Activated naive CD4-positive, alpha-beta T cell treated with anti-CD3 and anti-CD28 coated beads, Interleukin-2, amount 50 U/mL, for 24 hours (primary cell): ENCODE measurements at regions not wholly inside any gene's neighbourhood (a gene's known extent, or its start where the extent isn't known, plus 50 kb on each side); places are given as distances from the start of the nearest gene placed in this dataset.

Experiments used
- H3K27ac Mint-ChIP-seq: one replicate; pipeline ENCODE4 v1.8.0; 2021; ENCODE audit warnings: mild to moderate bottlenecking, mixed read lengths
- H3K27me3 Mint-ChIP-seq: one replicate; pipeline ENCODE4 v1.8.0; 2021; ENCODE audit warnings: mixed read lengths
- H3K36me3 Mint-ChIP-seq: one replicate; pipeline ENCODE4 v1.8.0; 2021; ENCODE audit warnings: mixed read lengths
- H3K4me1 Mint-ChIP-seq: one replicate; pipeline ENCODE4 v1.8.0; 2021; ENCODE audit warnings: mixed read lengths
- H3K4me3 Mint-ChIP-seq: one replicate; pipeline ENCODE4 v1.8.0; 2021; ENCODE audit warnings: mild to moderate bottlenecking, mixed read lengths
- H3K9me3 Mint-ChIP-seq: one replicate; pipeline ENCODE4 v1.8.0; 2021; ENCODE audit warnings: mixed read lengths

GRCh38 chr11:44670794-44671193 lies 56.0 kb upstream of the TSPAN18 start:
- H3K4me3 Mint-ChIP-seq = no peak overlapping the region
- peaks cover 19% of the 10 kb centered on the region for H3K4me1 Mint-ChIP-seq
- peaks cover 3% of the 10 kb centered on the region for H3K36me3 Mint-ChIP-seq
- no peaks in the 10 kb centered on the region for H3K27me3 Mint-ChIP-seq
- no peak overlapping the region for H3K27ac Mint-ChIP-seq
- H3K9me3 Mint-ChIP-seq = peaks cover 6% of the 10 kb centered on the region

- Mint-ChIP-seq H3K36me3 (peaks cover 3% of the 10 kb centered on the region), H3K27me3 (no peaks in the 10 kb centered on the region), H3K9me3 (peaks cover 6% of the 10 kb centered on the region), H3K27ac (no peak overlapping the region), H3K4me3 (no peak overlapping the region), H3K4me1 (peaks cover 19% of the 10 kb centered on the region)
These were observed 55.5 kb upstream of the TSPAN18 start for GRCh38 chr11:44671234-44671633.

GRCh38 chr11:44673688-44674087 lies 53.1 kb upstream of the TSPAN18 start:
- Mint-ChIP-seq H3K36me3 (peaks cover 3% of the 10 kb centered on the region), H3K4me3 (no peak overlapping the region)

GRCh38 chr11:44674809-44675208 lies 52.0 kb upstream of the TSPAN18 start:
- Mint-ChIP-seq H3K4me1 (peaks cover 35% of the 10 kb centered on the region), H3K27me3 (no peaks in the 10 kb centered on the region), H3K9me3 (peaks cover 6% of the 10 kb centered on the region), H3K36me3 (peaks cover 3% of the 10 kb centered on the region), H3K4me3 (no peak overlapping the region), H3K27ac (no peak overlapping the region)

More at GRCh38 chr11:44673688-44674087, 53.1 kb upstream of the TSPAN18 start:
- peak overlapping the region; percentile 68 for H3K27ac Mint-ChIP-seq
- H3K9me3 Mint-ChIP-seq = peaks cover 6% of the 10 kb centered on the region
- H3K4me1 Mint-ChIP-seq = peaks cover 25% of the 10 kb centered on the region
- no peaks in the 10 kb centered on the region for H3K27me3 Mint-ChIP-seq

GRCh38 chr11:44675906-44676305 lies 50.9 kb upstream of the TSPAN18 start:
- peaks cover under 1% of the 10 kb centered on the region for H3K9me3 Mint-ChIP-seq
- H3K27ac Mint-ChIP-seq = no peak overlapping the region
- H3K36me3 Mint-ChIP-seq = peaks cover under 1% of the 10 kb centered on the region
- no peaks in the 10 kb centered on the region for H3K27me3 Mint-ChIP-seq
- H3K4me1 Mint-ChIP-seq = peaks cover 46% of the 10 kb centered on the region
- H3K4me3 Mint-ChIP-seq = no peak overlapping the region
